NCI-H69 (cell line): ENCODE measurements at regions not wholly inside any gene's neighbourhood (a gene's known extent, or its start where the extent isn't known, plus 50 kb on each side); places are given as distances from the start of the nearest gene placed in this dataset.
A peak's percentile ranks its signal among the peaks of the same experiment; 100 is the strongest.

Source experiments
- DNase-seq: peaks from one replicate; lab custom pipeline; 2025; lab: John Stamatoyannopoulos, UW

DNA sequence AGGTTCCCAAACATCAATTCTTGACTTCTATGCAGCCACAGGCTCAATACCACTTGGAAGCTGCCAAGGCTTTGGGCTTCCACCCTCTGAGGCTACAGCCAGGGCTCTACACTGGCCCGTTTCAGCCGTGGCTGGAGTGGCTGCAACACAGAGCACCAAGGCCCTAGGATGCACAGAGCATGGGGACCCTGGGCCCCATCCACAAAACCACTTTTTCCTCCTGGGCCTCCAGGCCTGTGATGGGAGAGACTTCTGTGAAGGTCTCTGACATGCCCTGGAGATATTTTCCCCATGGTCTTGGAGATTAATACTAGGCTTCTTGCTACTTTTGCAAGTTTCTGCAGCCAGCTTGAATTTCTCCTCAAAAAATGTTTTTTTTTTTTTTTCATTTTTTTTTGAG is 655.4 kb upstream of the ZP4 start:
- DNase-seq: no peak

DNA sequence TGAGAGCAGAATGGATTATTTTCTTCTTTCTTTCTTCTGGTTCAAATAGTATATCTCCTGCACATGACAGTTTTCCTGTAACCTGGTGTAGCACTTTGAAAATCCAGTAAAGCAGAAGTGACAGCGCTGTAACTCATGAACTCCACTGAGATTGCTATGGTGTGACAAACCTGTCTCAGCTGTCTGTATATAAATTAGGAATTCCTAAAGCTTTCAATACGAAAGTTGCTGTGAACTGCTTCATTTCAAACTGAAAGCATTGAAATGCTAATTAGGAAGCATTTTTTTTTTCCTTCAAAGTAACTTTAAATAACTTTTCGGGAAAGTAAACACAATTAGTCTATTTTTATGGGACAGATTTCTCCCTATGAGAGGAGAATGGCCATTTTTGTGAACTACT is 646.9 kb upstream of the ZP4 start:
- no peak for DNase-seq

DNA sequence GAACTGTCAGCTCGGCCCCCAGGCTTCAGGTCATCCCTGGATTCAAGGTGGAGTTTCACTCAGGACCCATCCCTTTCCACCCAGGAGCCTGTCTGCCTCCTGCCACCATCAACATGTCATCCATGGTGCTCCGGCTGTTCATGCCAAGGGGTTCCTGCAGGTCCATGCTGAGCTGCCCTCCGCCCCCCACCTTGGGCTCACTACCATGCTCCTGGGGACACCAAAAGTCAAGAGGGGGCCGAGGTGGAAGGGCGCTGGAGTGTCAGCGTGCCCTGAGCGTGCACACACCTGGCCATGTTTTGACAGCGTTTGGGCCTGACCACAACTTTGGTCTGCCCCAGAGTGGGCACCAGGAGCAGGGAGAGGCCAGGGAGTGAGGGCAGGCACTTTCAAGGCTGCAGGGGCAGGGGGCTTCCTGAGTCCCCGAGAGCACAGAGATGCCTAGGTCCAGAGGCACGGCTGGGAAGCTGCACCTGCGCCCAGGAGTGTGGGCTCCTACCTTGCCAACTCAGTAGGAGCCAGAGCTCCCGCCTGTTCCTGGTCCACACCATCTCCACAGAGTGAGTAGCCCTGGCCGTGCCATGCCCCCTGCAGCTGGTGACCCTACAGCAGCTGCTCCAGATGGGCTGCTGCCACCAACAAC is 639.6 kb upstream of the ZP4 start:
- DNase-seq: no peak

DNA sequence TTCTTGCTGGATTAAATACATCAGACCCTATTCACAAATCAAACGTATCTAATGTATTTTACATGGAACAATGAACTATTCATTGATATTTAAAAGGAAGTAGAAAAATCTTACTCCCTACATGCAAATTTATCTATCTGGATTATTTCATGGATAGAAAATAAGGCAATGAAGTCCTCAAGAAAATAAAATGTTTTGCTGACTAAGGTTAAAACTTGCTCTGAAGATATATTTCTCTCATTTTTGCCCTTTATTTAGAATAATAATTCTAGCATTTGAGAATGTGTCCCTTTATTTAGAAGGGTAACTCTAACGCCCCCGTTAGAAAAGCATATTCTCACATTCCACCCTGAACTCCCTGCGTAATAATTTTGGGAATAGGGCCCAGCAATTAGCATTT is 627.0 kb upstream of the ZP4 start:
- no peak for DNase-seq

DNA sequence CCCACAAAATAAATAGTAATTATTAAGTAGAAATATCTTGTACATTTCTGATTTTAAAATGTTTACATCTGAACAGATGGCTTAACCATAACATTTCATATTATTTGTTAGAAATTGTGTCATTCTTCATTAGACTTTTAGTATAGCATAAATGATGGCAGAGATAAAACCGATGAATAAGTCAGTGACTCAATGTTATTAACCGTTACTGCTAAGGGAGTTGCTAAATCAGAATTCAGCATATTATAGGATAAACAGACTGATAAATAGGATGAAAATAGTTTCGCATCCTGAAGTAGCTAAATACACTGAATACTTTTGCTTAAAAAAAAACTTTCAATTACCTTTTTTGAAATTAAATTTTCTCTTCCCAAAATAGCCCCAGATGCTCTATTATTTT is 610.6 kb upstream of the ZP4 start:
- no peak for DNase-seq

DNA sequence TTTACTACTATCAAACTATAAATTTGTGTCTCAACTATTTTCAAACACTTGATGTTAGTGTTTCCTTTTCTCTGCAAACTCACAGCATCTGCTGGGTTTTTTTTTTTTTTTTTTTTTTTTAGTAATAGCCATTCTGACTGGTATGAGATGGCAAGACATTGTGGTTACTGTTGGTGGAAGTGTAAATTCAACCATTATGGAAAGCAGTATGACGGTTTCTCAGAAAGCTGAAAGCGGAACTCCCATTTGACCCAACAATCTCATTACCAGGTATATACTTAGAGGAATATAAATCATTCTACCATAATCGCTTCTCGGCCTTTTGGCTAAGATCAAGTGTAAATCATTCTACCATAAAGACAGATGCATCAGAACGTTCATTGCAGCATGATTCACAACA is 608.3 kb upstream of the ZP4 start:
- no peak for DNase-seq

DNA sequence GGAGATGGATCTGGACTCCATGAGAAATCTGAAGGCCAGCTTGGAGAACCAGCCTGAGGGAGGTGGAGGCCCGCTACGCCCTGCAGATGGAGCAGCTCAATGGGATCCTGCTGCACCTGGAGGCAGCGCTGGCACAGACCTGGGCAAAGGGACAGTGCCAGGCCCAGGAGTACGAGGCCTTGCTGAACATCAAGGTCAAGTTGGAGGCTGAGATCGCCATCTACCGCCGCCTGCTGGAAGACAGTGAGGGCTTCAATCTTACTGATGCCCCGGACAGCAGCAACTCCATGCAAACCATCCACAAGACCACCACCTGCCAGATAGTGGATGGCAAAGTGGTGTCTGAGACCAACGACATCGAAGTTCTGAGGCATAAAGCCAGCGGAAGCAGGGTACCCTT is 601.5 kb upstream of the ZP4 start:
- DNase-seq: no peak

DNA sequence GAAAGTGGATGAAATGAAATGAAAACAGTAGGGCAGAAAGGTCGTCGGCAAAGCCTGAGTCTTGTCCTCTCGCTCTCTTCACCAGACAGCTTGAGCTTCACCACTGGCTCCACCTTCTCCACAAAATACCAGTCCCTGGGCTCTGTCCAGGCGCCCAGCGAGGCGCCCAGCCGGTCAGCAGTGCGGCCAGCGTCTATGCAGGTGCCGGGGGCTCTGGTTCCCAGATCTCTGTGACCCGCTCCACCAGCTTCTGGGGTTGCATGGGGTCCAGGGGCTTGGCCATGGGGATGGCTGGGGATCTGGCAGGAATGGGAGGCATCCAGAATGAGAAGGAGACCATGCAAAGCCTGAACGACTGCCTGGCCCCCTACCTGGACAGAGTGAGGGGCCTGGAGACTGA is 600.5 kb upstream of the ZP4 start:
- no peak for DNase-seq

DNA sequence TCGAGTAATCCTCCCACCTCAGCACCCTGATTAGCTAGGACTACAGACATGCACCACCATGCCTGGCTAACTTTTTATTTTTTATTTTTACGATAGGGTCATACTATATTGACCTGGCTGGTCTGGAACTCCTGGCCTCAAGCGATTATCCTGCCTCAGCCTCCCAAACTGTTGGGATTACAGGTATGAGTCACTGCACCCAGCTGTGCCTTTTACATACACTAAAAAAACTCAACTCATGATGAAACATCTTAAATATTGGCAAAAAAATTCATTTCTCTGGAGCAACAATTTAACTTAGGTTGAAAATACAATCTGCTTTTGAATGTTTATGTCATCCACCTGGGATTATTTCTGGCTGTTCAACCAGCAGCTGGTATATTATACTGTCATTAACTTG is 598.3 kb upstream of the ZP4 start:
- DNase-seq: peak; percentile 34

DNA sequence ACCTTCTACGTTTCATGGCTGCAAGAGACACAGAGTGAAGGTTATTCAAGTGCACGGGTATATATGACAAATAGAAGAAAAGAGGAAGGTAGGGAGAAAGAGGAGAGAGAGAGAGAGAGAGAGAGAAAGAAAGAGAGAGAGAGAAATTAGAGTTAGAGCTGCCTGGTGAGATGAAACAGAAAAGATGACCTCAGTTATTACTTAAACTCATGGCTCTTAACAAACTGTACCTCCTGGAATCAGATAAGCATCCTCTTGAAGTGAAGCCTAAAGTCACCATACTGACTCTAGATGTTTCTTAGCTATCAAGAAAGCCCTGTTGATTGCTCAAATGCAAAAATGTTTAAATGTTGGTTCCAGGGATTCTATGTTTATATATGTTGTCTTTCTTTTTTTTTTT is 597.7 kb upstream of the ZP4 start:
- DNase-seq: no peak

DNA sequence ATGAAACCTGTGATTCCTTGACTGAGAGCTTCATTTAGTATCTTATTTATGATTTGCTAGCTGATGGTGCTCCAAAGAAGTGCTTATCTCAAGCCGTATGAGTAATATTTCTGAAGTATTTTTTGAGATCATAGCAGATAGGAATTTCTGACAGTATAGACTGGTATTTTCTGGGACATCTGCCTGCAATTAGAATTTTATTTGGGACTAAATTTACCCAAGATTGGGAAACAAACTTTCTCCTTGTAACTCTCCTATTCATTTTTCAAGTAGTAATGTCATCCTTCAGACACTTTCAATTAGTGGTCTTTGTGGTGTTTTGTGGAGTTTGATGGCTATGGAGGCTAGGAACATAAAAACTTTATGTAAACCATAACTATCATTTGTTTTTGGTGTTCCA is 597.2 kb upstream of the ZP4 start:
- DNase-seq: no peak

DNA sequence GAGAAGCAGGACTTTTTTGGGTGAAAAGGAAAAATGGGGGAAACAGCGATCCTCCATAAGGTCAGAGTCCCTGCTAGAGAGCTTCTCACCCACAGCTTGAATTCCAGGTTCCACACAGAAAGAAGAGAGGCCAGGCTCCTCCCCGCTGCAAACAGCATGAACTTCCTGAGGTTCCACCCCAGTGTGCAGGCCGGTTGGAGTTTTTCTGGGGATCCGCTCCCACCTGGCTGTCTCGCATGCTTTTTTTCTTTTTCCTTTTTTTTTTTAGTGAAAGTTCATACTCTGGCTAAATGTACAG is 595.1 kb upstream of the ZP4 start:
- no peak for DNase-seq

DNA sequence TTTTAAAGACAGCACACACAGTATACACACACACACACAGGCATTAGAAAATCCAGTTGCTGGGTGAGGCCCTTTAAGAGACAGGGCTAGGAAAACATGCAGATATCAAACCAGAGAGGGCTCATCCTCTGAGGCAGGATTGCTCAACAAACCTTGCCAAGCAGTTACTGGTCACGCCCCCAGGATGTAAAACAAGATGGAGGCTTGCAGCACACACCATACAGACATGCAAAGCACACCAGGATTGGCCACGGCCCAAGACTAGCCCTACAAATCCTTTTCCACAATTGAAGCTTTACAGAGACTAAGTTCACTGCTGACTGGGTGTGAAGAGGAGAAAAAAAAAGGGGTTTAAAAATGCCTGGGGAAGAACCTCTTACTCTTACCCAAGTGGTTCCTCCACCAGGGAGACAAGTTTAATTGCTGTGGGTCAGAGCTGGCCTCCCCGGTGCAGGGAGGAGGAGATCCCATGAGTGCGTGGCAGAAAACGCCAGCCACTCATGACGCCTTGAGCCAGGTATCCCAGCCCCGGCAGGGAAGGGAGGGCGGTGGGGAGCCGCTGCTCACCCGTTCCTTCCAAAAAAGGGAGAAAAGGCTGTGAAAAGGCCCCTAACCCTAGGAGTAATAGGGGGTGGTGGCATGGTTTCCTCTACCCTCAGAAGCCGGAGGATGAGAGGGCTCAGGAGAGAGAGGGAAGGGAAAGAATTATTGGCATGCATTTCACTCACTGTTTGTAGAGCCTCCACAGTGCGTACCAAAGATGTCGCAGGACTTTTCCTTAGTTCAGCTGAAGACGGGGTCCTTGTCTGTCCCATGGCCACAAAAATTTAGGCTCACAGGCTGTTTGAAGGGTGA is 594.6 kb upstream of the ZP4 start:
- DNase-seq: peak; percentile 21

DNA sequence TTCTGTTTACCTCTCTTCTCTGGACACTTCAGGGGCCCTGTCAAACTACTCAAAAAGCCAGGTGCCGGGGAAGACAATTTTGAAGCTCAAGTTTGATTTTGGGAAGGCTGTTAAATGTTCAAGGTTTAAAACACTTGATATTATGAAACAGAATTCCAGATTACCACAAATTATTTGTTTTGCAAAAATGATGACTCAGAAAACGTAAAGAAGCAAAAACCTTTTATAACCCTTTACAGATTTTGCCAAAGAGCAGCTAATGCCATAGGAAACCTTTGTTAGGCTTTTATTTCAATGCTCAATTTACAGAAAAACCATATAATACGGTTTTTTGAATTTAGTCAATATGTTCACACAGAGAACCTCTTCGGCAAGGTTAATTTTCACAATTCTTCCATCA is 593.4 kb upstream of the ZP4 start:
- DNase-seq: no peak

DNA sequence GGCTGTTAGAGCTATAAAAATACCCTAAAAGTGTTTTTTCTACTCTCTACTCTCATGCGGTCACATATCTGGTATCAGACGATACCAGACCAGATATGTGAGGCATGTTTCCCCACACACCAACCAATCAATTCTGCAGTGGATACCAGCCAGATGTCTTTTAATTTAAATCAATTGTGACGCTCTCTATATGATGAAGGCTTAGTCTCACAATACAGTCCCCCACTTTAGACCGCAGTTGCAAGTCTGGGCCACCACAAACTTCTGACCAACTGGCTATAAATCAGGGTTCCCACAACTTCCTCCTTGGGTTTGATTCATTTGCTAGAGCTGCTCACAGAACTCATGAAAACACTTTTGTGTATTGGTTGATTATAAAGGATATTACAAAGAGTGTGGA is 586.1 kb upstream of the ZP4 start:
- no peak for DNase-seq

DNA sequence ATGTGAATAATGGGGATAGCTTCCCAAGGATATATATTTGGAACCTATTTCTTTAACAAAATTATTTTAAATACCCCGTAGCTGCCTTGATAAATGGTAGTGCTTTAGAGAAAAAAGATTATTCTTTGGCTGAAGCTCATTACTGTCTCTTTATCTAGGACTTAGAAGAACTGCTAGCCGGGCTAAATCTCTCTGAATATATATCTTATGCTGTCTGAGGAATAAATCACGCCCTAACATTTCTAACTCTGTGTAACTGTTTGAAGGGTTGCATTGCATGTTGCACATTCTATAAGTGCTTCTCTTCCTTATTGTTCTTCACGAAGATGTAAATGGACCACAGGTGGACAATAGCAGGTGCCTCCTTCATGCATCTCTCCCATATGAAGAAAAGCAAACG is 585.0 kb upstream of the ZP4 start:
- DNase-seq: no peak

DNA sequence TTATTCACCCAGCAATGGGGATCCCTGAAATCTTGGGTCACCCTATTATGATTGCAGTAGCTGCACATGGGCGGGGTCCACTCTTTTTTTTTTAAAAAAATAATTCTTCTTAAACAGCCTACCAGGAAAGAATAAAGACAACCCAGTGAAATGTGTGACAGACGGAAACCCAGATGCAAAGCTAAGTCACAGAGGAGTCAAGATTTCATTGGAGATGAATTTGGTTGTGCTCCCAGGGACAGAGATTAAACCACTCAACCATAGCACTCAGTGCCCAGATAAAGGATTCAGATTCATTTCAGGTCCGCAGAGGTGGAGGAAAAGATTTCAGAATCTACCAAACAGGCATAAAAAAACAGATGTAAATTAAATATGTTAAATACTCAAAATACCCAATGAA is 583.5 kb upstream of the ZP4 start:
- no peak for DNase-seq

DNA sequence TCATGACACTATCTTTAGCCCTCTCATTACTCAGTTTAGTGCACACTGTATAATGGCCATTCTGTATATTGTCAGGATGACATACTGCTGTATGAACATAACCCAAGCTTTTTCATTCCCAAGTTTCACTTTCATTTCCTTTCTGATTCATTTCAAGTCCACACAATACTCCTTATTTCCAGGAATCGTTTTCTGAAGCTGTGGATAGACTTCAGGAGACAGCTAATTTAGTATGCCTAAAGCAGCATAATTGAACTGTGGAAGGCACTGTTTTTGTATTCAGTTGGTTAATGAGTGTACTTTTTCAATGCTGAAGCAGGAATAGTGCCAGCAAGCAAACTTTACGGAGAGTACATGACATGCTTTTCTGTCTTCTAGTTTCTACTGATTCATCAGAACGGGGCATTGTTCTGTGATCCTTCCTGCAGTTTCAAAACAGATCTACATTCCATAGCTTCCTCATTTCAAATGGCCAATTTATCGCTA is 578.5 kb upstream of the ZP4 start:
- no peak for DNase-seq

DNA sequence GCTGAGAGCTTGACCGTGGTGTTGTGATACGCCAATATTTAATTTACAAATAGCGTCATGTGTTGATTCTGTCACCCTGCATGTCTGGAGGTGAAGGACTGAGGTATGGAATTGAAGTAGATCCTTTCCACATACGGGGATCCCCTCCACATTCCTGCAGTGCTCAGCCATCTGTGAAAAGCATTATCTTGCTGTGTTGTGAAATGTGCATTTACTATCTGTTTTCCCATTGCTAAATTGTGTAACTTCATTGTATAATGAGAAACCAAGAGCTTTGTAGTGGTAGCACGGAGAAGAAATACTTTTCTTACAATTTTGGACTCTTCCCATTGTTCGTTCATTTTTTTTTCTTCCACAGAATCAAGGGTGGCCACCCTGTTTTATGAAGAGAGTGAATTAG is 577.3 kb upstream of the ZP4 start:
- DNase-seq: no peak

DNA sequence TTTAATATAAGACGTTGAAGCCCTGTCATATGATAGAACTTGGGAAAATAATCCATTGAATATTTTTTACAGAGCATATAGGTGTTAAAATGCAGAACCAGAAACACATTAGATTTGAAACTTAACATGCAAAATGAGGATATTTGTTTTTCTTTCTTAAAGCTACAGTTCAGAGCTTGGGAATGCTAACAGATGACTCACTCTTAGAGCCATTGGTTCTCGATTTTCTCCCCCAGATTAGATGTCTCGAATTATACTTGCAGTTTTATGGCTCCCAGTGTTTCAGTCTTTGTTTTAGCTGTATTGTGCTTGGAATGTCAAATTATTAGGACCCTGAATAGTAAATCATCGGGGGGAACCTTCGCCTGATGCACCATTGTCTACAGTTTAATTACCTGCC is 575.7 kb upstream of the ZP4 start:
- DNase-seq: no peak

DNA sequence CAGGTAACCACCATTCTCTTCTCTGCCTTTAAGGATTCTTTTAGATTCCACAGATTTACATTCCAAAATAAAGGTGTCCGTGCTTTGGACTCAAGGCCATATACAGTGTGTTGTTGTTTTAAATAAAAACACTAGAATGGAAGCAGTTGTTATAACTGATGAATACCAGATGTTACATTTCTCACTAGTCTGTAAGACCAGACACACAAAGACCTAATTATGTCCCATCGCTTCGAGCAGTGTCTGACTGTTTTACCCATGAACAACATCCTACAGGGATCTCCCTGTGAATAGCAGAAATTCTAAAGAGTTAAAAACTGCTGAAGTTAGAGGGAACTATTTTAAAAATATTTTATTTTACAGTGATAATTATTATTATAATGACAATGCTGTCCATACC is 574.7 kb upstream of the ZP4 start:
- peak; percentile 27 for DNase-seq

DNA sequence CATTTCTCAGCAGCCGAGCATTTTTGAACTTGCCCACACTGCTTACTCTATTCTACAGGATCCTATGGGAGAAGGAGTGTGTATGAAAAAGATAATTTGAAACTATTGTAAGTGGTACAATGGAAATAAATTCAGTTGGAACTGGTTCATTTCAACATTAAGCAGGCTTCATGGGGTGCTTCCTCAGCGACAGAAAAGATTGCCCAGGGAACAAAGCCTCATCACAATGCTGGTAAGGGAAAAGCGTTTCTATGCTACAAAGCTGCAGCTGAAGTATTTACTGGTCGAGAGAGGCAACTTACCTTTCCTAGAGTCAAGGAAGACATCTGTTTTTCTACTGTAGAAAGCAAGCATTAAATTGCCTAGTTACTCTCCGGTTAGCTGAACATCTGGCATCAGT is 568.2 kb upstream of the ZP4 start:
- DNase-seq: peak; percentile 41

DNA sequence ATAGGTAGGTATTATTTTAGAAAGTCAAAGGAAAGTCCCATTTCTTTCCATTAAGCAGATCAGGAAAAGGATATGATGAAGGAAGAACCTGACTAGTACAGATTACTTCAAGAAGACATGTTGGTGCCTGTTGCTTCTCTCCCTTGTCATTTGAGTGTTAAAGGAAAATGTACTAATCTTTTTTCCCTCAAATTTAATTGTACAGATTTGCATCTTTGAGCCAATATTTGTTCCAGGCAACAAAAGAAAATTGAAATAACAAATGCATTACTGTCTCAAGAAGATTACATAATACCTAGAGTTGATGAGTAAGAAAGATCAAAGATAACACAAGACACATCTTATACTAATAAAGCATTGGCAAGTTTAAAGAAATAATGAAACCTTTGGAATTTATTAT is 566.9 kb upstream of the ZP4 start:
- no peak for DNase-seq

DNA sequence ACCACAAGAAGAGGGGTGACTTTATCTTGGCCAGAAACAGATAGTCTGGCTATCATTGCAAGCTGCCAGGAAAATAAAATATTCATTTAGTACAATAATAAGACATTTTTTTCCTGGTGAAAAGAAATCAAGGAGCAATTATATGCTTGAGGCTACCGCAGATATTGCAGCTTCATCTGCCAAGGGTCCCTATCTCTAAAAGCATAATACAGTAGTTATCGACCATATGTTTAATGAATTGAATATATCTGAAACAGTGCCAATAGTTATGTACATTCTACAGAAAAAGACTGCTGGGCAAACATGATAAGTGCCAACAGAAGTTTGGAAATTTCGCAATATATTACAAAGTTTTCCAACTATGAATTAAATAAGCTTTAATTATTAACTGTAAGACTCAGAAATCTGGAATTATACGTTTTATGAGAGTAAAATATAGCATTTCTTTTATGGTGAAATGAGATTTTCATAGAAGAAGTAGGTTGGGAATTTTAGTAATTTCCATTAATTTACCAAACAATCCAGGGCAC is 561.1 kb upstream of the ZP4 start:
- peak; percentile 12 for DNase-seq
